Fibroblast of peridontal ligament (primary cell): ENCODE measurements at regions not wholly inside any gene's neighbourhood (a gene's known extent, or its start where the extent isn't known, plus 50 kb on each side); places are given as distances from the start of the nearest gene placed in this dataset.

Experiments
- DNase-seq: peaks from one replicate; pipeline ENCODE4 v3.0.0-alpha.2; 2010; ENCODE audit errors: extremely low read depth

DNA sequence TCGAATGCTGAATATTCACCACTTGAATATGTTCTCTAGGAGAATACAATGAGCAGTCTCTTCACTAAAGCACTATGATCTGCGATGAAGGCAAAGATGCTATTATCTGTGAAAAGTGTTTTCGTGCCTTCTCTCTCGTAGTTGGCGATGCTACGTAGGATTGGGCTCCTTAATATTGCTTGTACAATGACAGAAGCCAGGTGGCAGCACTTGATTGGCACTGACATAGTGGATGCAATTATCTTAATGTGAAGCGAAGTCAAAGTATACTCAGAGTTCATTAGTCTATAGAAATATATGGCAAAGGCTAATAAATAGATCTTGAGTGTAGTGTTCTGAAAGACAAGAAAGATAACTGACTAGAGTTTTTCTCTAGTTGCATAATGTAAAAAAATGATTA is 1135.7 kb upstream of the AGA start:
- DNase-seq = no peak

DNA sequence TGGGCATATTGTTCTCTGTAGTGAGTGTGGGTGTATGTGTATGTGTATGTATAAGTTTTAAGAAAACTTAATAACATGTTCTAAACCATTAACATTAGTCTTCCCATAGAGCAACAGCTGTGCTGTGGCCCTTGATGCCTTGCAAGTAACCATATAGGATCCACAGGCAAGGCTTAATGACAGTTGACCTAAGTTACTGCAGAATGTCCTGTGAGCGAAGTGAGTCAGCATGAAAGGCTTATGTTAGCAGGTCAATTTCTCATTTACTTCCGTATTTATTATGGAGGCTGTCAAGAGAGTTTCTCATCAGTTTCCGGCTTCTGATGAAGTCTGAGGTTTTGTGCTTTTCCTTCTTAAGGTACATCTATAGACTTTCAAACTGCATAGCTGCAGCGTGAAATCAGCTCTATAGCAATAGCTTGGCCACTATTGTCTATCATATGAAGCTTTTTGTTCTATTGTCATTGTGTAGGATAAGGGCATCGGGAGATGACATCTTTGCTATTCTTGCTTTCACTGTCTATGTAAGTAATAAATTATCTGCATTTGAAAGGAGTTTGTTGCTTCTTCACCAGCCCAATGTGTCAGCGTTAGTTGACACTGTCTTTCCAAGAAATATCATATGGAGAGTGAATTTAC is 1153.4 kb upstream of the AGA start:
- DNase-seq = no peak

DNA sequence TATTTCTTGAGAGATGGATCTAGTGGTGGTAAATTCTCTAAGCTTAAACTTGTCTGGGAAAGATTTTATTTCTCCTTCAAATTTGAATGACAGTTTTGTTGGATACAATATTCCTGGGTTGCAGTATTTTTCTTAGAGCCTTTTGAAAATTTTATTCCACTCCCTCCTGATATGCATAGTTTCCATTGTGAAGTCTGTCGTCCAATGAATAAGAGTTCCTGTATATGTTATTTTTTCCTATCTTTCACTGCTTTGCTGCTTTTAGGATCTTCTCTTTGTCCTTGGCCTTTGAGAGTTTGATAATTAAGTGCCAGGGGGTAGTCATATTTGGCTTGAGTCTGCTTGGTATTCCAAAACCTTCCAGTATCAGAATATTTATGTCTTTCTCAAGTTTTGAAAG is 1156.4 kb upstream of the AGA start:
- no peak for DNase-seq

DNA sequence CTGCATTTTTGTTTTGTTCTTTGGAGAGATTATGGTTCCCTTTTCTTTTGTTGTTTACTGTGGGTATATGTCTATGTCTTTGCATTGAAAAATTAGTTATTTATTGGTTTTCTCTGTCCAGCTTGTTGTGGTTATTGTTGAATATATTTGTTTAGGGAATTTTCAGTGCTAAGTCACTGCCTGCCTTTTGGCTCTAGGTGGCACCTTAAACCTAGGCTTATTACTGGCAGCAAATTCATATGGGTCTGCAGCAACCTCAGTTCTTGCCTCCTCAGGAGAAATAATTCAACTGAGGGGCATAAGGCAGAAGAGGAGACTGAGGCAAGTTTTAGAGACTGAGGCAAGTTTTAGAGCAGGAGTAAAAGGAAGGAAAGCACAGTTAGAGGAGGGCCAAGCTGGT is 1157.3 kb upstream of the AGA start:
- DNase-seq = no peak

DNA sequence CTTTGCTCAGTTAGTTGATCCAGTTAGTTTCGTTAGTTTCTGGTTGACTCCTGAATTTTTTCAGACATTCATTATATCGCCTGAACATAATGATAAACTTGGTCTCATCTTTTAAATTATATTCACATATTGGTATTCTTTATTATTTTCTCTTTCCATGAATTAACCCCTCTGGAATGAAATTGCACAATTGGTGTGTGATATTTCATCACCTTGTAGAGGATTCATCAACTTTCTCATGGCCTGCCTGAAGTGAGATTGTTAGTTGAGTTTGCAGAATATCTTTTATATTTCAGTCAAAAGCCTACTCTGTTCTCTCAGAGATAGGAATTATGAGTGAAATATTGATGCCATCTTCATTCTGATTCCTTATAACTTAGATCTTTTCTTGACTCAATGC is 1160.6 kb upstream of the AGA start:
- no peak for DNase-seq

DNA sequence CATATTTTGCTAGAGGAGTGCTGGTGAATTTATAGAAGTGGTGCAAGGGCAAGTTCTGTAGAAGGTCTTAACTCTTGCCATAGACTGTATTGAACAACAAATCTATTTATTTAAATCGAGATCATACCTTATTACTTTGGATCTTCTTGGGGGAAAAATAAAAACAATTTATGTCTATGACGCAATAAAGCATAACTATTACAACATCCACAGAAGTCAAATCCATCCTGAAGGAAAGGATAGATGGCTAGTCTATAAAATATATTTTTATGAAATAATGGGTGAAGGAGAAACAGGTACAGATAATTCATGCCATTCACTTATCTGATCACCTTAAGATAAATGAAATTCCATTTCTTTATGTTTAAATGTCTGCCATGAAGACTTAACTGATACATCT is 1168.8 kb upstream of the AGA start:
- DNase-seq = no peak

DNA sequence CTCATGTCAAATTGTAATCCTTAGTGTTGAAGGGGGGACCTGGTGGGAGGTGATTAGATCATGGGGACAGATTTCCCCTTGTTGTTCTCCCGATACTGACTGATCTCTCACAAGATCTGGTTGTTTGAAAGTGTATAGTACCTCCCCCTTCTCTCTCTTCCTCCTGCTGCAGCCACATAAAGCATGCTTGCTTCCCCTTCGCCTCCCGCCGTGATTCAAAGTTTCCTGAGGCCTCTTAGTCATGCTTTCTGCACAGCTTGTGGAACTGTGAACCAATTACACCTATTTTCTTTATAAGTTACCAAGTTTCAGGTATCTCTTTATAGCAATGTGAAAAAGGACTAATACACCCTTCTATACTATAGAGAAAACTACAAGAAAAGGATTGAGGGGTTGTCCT is 1170.5 kb upstream of the AGA start:
- DNase-seq = no peak

DNA sequence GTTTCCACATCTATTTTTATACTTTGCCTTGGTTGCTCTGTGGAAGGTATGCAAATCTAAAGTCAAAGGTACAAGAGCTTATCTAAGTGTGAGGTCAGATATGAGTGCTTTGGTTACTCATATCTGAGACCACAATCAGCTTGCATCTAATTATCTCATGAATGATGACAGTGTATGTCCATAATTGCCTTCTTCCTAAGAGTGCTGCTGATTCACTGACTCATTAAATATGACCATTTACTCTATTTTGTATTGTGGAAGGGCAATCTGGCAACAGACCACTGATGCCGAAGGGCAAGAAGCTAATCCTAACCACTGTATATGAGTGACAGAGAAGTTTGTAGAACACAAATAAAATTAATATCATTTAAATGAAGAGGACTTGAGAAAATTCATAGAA is 1190.2 kb upstream of the AGA start:
- no peak for DNase-seq

DNA sequence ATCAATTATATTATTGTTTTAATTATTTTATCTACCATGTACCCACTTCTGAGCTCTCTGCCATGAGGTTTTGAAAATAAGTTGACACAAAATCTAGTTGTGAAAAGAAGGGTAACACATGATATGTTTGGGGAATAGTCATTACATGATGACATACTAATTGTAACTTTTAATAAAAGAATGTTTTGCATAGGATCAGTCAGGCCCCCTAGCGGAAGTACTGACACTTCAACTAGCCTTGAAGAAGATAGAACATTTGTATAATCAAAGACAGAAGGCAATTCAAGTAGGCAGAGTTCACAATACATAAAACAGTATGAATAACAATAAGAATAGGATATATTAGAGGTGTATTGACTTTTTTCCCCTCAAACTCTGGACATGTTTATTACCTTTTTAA is 1191.0 kb upstream of the AGA start:
- no peak for DNase-seq

DNA sequence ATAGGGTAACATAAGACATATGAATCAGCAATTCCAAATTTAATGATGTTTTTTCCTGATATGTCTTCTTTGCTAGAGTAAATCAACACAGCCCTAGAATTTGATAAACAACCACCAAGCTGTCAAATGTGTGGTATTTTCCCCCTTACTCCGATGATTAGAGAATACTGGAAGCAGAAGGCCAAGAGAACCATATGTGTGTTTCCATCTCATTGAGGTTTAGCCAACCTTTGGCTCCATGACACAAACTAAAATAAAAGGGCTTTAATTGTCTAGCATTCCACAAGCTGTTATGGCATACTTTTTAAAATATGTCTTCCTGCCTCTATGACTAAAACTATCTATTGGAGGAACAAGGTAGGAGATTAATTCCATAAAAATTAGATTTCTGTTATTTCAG is 1222.4 kb upstream of the AGA start:
- no peak for DNase-seq

DNA sequence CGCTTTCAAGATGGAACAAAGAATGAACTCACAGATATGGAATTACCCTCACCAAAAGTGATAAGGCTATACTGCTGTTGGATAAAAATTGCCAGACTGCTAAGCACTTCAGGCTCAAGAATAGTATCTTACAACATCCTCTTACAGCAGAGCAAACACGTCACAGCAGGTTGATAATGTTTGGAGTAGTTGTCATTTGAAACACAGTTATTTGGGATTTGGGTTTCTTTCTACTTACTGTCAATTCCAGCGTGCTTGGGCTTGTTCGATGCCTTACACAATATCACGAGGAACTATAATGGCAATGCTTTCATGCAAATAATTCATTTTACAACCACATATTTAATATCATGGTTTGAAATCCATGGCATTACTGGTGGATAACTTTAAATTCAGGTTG is 1223.7 kb upstream of the AGA start:
- DNase-seq = no peak

DNA sequence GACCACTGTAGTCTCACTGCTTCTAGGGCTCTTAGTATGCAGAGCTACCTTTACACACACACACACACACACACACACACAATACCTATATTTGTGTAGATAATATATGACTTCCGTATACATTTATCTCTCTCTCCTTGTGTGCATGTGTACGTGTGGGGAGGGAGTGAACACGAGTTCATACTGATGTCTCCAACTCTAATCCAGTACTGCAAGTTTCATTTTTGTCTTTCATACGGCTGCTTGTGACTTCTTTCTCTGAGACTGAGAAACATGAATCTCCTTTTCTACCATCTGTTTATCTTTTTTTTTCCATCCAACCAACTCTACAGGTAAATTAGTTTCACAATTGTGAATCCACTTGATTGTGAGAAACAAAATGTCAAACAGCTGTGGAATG is 1229.5 kb upstream of the AGA start:
- no peak for DNase-seq

DNA sequence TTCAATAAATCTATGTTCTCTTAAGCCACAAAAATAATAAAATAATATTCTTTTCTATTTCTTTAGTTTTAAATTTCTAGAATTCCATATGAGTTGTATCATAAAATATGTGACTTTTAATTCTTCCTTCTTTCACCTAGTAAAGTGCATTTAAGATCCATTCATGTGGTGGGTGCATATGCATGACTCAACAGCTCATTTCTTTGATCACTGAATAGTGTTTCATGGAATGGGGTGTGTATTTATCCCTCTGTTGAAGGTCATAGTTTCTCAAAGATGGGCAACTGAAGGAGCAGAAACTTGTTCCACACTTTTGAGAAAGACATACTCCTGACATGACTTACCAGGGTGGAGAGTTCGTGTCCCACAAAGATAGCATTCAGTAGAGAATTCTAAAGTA is 1230.3 kb upstream of the AGA start:
- no peak for DNase-seq

DNA sequence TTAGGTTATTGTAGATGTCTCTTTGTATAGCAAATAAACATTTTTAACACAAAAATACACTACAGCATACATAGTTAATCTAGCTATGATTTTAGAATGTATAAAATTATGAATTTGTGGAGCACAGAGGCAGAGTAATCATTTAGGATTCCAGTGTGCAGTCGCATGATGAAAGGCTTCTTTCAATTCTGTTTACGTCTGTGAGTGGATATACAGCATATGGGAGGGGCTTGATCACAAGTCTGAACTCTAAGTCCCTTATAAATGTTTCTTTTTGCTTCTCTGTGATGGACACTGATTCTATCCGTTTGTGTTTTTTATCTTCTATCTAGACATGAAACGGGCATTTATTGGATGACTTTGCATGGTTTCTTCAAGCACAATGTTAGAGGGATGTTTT is 1239.6 kb upstream of the AGA start:
- no peak for DNase-seq

DNA sequence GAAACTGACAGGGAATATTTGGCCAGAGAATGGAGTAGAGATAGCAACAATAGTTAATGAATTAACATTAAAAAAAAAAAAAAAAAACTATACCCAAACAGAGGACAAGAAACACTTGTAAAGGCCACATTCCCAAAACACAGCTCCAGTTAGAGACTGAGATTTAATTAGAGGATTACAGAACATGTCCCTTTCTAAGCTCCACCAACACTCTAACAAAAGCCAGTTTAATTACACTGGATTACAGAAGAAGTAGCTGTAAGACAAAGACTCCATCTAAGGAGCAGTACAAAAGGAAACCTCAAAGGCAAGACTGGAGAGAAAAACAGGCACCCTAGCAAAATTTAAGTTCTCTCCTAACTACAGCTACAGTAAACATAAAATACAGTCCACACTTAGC is 1247.7 kb upstream of the AGA start:
- no peak for DNase-seq

DNA sequence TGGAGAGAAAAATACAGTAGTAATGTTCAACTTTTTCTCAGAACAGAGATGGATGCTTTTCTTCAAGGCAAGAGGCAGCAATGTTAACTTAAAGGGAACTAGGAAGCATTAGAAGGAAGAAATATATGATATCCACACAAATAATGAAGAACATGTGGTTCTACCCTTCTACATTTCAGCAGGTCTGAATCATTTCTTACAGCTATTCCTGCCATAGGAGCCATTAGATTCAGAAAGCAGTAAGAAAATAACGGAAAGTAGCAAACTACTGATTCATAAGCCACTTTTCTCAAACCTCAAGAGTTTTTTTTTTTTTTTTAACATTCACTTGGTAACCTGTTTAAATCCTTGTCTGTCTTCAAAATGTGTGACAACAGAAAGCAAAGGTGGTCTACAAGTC is 1251.6 kb upstream of the AGA start:
- no peak for DNase-seq

DNA sequence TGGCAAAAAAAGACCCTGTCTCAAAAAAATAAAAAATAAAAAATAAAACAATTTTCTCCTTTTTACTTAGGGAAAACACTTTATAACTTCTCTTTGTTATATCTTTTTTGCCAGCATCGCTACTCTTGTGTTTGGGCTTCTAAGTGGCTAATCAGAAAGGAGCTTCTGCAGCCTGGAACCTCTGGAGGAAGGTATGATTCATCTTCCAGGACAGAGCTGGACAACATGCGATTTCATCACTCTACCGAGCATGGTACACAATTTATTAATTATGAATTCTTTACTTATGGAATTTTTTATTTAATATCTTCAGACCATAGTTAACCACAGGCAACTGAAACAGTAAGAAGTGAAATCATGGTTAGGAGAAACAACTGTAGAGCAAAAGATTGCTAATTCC is 1254.3 kb upstream of the AGA start:
- no peak for DNase-seq

DNA sequence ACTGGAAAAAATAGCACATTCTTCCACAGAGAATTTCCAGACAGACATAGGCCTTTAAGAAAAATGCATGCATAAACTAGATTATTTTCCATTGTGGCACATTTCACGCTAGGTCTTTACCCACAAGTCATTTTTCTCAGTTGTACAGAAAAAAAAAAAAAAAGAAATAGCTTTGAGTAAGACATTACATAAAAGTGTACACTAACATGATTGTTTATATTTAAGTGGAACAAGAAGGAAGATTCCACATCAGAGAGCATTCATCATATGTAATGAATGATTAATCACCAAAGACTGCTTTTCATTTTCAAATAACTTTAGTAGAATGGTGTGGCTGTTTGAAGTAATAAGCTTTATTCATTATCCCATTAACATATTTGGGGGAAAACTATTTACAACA is 1270.2 kb upstream of the AGA start:
- DNase-seq = no peak

DNA sequence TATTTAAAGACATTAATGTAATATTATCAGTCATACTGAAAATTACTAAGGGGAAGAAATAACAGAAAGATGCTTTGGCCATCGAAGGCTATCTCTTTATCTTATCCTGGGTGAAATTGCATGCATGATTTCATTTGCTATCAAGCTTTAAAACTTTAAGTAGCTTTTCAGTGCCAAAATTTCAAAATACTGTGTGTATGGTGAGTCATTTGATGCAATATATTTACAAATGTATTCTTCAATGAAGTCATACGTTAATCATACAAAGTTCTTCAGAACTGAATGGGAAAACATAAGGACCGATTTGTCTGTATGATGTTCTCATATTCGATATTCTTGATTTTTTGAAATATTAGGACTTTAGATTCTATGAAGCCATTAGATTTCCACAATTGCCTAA is 1295.8 kb upstream of the AGA start:
- DNase-seq = no peak

DNA sequence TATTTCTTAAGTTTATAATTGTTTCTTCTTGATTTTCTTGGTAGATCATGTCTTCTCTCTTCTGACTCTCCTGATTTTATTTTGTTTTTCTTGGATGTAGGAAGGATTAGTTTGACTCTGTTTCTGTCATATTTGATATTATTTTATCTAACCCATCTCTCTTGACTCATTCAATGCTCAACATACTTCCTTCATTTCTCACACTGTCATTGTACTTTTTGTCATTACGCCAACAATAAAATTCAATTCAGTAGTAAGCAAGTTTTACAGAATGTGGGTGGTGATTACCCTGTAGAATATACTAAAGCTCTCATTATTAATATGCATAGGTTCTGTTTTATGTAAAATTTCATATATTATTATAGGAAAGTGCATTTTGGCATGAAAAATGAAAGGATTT is 1303.0 kb upstream of the AGA start:
- no peak for DNase-seq

DNA sequence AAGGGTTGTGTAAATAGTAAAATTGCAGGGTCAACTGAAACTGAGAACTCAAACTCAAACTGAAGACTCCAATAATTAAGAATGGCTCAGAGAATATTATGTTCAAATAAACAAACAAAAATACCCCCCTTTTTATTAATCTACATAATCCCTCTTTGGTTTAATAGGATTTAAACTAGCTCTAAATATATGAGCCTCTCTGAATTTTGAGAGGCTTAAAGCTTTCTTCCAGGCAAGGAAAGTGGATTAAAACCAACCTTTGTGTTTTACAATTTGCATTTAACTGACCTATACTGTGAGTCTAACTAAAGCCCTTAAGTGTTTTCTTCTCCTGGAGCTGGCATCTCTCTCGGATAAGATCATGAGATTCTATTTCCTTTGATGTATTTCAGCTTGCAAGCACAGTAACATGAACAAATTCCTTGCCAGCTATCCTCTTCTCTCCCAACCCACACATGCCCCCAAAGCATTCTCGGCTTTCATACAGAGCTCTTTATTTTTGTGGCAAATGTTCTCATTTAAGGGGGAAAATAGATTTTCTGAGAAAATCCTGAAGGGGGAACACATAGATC is 1310.8 kb upstream of the AGA start:
- no peak for DNase-seq

DNA sequence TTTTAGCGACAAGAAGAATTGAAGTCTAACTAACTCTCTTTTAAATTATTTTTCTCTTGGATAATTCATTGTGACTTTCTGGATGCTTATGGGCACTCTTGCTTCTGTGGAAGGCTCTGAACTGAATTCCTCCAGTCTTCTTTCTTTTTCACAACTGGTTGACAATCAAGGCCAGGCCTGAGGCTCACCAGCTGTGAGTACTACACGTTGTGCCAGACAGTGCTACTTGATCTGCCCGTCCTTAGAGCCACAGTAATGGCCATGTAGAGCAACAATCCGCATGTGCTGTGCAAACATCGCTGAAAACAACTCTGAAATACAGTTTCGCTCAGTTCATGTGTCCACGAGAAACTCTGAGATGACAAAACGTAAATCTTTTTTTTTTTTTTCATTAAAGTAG is 1336.3 kb upstream of the AGA start:
- no peak for DNase-seq

DNA sequence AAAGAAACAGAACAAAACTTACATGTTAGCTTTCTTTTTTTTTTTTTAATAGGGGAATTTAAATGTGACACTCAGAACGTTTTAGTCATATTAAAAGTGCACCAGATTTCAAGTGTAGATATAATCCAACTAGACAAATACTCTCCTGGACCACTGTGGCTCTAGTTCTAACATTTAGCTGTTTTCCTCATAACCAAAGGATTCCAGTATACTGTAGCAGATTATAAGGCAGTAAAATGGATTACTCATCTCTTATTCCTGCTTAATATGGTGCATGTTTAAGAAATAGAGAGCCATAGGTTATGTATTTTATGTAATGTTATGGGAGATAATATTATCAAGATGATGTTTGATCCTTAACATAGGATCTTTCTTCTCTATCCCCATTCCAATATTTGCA is 1339.5 kb upstream of the AGA start:
- no peak for DNase-seq

DNA sequence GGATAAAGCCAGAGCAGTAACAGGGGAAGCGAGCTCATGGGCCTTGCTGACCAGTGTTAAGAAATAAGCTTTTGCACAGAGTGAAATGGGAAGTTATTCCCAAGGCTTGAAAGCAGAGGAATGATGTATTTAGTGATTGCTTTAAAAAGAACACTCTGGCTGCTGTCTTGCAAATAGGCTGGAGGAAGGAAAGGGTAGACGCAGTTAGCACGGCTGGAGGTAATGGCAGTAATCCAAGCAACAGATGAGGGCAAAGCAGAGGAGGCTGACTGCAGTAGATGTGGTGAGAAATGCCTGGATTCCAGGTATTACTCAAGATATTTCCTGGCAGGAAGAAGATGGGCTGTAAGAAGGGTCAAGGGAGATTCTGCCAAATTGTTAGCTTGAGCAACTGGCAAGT is 1342.3 kb upstream of the AGA start:
- DNase-seq = no peak
